C4-2B (cell line): ENCODE measurements at regions not wholly inside any gene's neighbourhood (a gene's known extent, or its start where the extent isn't known, plus 50 kb on each side); places are given as distances from the start of the nearest gene placed in this dataset.

Experiments used
- ZFX ChIP-seq: fragments of 450-650 bp; IDR thresholded peaks from 2 replicates; pipeline ENCODE4 v1.6.1; 2017
- TF ChIP-seq, protein P1 (sequence below): fragments of 450-650 bp; conservative IDR thresholded peaks from 2 replicates; pipeline ENCODE4 v1.5.1; 2017; ENCODE audit warnings: mild to moderate bottlenecking

DNA sequence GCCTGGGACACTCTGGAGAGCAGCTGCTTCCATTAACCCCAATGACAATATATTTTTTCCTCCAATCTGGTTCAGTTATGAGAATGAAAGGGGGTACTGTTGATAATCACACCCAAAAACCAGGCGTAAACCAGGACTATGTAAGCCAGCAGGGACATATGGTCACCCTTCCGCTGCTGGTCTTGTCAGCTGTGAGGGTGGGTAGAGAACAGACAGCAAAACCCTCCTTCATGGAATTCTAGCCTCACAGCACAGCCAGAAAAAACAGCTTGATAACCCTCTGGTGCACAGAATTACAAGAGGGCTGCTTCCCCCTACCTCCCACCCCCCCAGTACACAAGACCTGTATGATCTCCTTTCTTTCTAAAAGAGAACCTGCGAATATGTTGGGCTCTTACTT, 368.8 kb upstream of the ZMIZ1 start:
- TF ChIP-seq, protein P1, sequence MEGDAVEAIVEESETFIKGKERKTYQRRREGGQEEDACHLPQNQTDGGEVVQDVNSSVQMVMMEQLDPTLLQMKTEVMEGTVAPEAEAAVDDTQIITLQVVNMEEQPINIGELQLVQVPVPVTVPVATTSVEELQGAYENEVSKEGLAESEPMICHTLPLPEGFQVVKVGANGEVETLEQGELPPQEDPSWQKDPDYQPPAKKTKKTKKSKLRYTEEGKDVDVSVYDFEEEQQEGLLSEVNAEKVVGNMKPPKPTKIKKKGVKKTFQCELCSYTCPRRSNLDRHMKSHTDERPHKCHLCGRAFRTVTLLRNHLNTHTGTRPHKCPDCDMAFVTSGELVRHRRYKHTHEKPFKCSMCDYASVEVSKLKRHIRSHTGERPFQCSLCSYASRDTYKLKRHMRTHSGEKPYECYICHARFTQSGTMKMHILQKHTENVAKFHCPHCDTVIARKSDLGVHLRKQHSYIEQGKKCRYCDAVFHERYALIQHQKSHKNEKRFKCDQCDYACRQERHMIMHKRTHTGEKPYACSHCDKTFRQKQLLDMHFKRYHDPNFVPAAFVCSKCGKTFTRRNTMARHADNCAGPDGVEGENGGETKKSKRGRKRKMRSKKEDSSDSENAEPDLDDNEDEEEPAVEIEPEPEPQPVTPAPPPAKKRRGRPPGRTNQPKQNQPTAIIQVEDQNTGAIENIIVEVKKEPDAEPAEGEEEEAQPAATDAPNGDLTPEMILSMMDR = no peak
- TF ChIP-seq ZFX = no peak
